Right lobe of liver (tissue), 4 donors: ENCODE measurements at regions not wholly inside any gene's neighbourhood (a gene's known extent, or its start where the extent isn't known, plus 50 kb on each side); places are given as distances from the start of the nearest gene placed in this dataset.

ENCODE experiments used
- CTCF ChIP-seq, 4 donors: fragments of 200-600 bp in 3 of 4; fragments of 450-650 bp in 1 of 4; IDR thresholded peaks; one replicate each; pipeline versions ENCODE4 v1.5.1 to v1.8.0; 2016 to 2022; ENCODE audit warnings: antibody characterized with exemption in 4 of 4, mild to moderate bottlenecking in 2 of 4
- POLR2A ChIP-seq: fragments of 450-650 bp; IDR thresholded peaks from one replicate; pipeline ENCODE4 v1.6.1; 2017; ENCODE audit warnings: antibody characterized with exemption, mild to moderate bottlenecking
- donor health status: DM: no; HTN: no; CAD: no.
- donor health status: DM: no; HTN: no; CAD: no.
- donor health status: DM: no; HTN: yes; CAD: no.

- TF ChIP-seq CTCF (IDR thresholded peaks at IDR 0.05) (no peak), POLR2A (no peak)
Observed at GRCh38 chr6:151154418-151154817, 85.3 kb upstream of the AKAP12 start.
